ENCODE measurements at regions not wholly inside any gene's neighbourhood (a gene's known extent, or its start where the extent isn't known, plus 50 kb on each side); places are given as distances from the start of the nearest gene placed in this dataset.

DNA sequence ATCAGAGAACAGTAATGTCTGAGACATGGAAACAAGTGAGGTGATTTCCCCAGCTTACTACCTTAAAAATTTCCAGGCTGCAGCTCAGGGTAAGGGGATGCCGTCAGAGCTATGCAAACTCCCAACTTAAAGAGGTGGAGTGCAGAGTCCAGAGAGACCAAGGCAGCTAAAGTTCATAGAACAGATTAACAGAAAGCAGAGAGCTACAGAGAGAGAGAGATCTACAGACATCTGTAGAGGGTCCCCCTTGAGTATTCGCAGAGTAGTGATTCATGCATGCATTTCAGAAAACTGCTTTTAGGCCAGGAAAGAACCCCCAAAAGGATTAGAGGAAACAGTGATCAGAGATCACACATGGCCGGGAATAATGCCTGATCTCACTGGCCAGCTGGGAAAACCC, 306.2 kb upstream of the PUM3 start:
- H3K36me3 ChIP-seq (replicated peaks in 1 of 2; ENCODE audit: control insufficient read depth in 1 of 2, insufficient read depth in 2 of 2, low read length in 1 of 2) = no peaks in the 10 kb centered on the region
- WGBS (ENCODE audit: low lambda C conversion rate) = 16% methylated on average over 3 of the region's 3 CpGs
- H3K9me3 ChIP-seq = no peaks in the 10 kb centered on the region
- ChIA-PET POLR2A (no interaction called here), CTCF (no interaction called here)
- H4K20me1 ChIP-seq (ENCODE audit: insufficient read depth) = no peaks in the 10 kb centered on the region
- H3K4me3 ChIP-seq (ENCODE audit: low read depth in 2 of 2, low read length in 1 of 2) = no peak overlapping the region
- no peak for DNase-seq
- H3K9ac ChIP-seq = no peak overlapping the region
- H3K4me2 ChIP-seq = no peak overlapping the region
- no peaks in the 10 kb centered on the region for H3K79me2 ChIP-seq (ENCODE audit: insufficient read depth)
- no peaks in the 10 kb centered on the region for H3K27me3 ChIP-seq (ENCODE audit: insufficient read depth)
- H3K9me2 ChIP-seq = no peaks in the 10 kb centered on the region
- TF ChIP-seq RXRA (IDR thresholded peaks at IDR 0.05; ENCODE audit: borderline replicate concordance, low read depth) (no peak), NFIC (IDR thresholded peaks at IDR 0.05; ENCODE audit: borderline replicate concordance) (no peak), EZH2phosphoT487 (IDR thresholded peaks at IDR 0.05; ENCODE audit: borderline replicate concordance, low read depth) (no peak)
- H3K4me1 ChIP-seq (ENCODE audit: control insufficient read depth in 1 of 2, insufficient read depth in 2 of 2, low read depth in 1 of 2, low read length in 1 of 2) = no peaks in the 10 kb centered on the region
- H3F3A ChIP-seq (replicated peaks; ENCODE audit: insufficient read depth) = no peaks in the 10 kb centered on the region
- H2AFZ ChIP-seq (ENCODE audit: low read depth) = no peak overlapping the region
- no peak overlapping the region for H3K27ac ChIP-seq (ENCODE audit: low read depth in 2 of 2, low read length in 1 of 2)

- no peaks in the 10 kb centered on the region for H3K79me2 ChIP-seq (ENCODE audit: insufficient read depth)
- ChIA-PET CTCF (no interaction called here), POLR2A (no interaction called here)
- WGBS (ENCODE audit: low lambda C conversion rate) = 27% methylated on average over 10 of the region's 10 CpGs
- no peaks in the 10 kb centered on the region for H4K20me1 ChIP-seq (ENCODE audit: insufficient read depth)
- H3K4me2 ChIP-seq = no peak overlapping the region
- no peak for DNase-seq
- H2AFZ ChIP-seq (ENCODE audit: low read depth) = no peak overlapping the region
- no peaks in the 10 kb centered on the region for H3K9me2 ChIP-seq
- H3K9ac ChIP-seq = no peak overlapping the region
- no peaks in the 10 kb centered on the region for H3K9me3 ChIP-seq
- H3K4me1 ChIP-seq (ENCODE audit: control insufficient read depth in 1 of 2, insufficient read depth in 2 of 2, low read depth in 1 of 2, low read length in 1 of 2) = no peaks in the 10 kb centered on the region
- no peaks in the 10 kb centered on the region for H3F3A ChIP-seq (replicated peaks; ENCODE audit: insufficient read depth)
- no peak for TF ChIP-seq TEAD4 (IDR thresholded peaks at IDR 0.05; ENCODE audit: borderline replicate concordance, insufficient read depth)
- no peak for TF ChIP-seq MXI1 (IDR thresholded peaks at IDR 0.05; ENCODE audit: low read depth, low read length)
- no peak for TF ChIP-seq SIN3A (IDR thresholded peaks at IDR 0.05; ENCODE audit: borderline replicate concordance, low read depth, low read length)
- no peak for TF ChIP-seq GABPA (IDR thresholded peaks at IDR 0.05; ENCODE audit: low read depth)
- TF ChIP-seq FOXJ3 (CRISPR knock-in tag; IDR thresholded peaks at IDR 0.05) = no peak
- no peak for TF ChIP-seq GATA2 (CRISPR knock-in tag; IDR thresholded peaks at IDR 0.05)
- TF ChIP-seq FOXM1 (IDR thresholded peaks at IDR 0.05; ENCODE audit: low read depth) = no peak
- TF ChIP-seq NRF1 (IDR thresholded peaks at IDR 0.05; ENCODE audit: low read depth, low read length) = no peak
- no peak for TF ChIP-seq FOSL2 (IDR thresholded peaks at IDR 0.05; ENCODE audit: borderline replicate concordance, low read depth)
- TF ChIP-seq EZH2phosphoT487 (IDR thresholded peaks at IDR 0.05; ENCODE audit: borderline replicate concordance, low read depth) = no peak
- TF ChIP-seq PBX3 (IDR thresholded peaks at IDR 0.05) = no peak
- TF ChIP-seq NFIC (IDR thresholded peaks at IDR 0.05; ENCODE audit: borderline replicate concordance) = no peak
- no peak for TF ChIP-seq ELF1 (IDR thresholded peaks at IDR 0.05)
- TF ChIP-seq MEF2A (IDR thresholded peaks at IDR 0.05; ENCODE audit: borderline replicate concordance, low read depth) = no peak
- no peak for TF ChIP-seq TCF12 (IDR thresholded peaks at IDR 0.05)
- TF ChIP-seq RFX5 (IDR thresholded peaks at IDR 0.05; ENCODE audit: low read length) = no peak
- H3K36me3 ChIP-seq (replicated peaks in 1 of 2; ENCODE audit: control insufficient read depth in 1 of 2, insufficient read depth in 2 of 2, low read length in 1 of 2) = no peaks in the 10 kb centered on the region
- H3K27ac ChIP-seq (ENCODE audit: low read depth in 2 of 2, low read length in 1 of 2) = no peak overlapping the region
- no peaks in the 10 kb centered on the region; the same call in 1 of the 2 replicates for H3K27me3 ChIP-seq (ENCODE audit: insufficient read depth)
- no peak overlapping the region for H3K4me3 ChIP-seq (ENCODE audit: low read depth in 2 of 2, low read length in 1 of 2)
Measured at GRCh38 chr9:3138231-3139229, 294.6 kb upstream of the PUM3 start.

All from SK-N-SH (cell line).